ENCODE measurements at regions not wholly inside any gene's neighbourhood (a gene's known extent, or its start where the extent isn't known, plus 50 kb on each side); places are given as distances from the start of the nearest gene placed in this dataset.

- ChIA-PET POLR2A (no interaction called here), CTCF (interaction anchor here (0.9 to 2.4 kb wide), 2 partner anchors 10 to 15 kb away, joined by 3 to 11 read pairs; no protein-coding TSS in a partner anchor)
- TF ChIP-seq CTCF (IDR thresholded peaks at IDR 0.05; ENCODE audit: control extremely low read depth, extremely low read depth, low read depth, missing control alignments), result no peak
- no peak for DNase-seq (ENCODE audit: extremely low spot score)
These were observed 249.0 kb downstream of the IKZF2 start for GRCh38 chr2:212902421-212902820.

- CTCF ChIA-PET, result interaction anchor here (0.9 to 2.4 kb wide), 2 partner anchors 10 to 15 kb away, joined by 3 to 11 read pairs; no protein-coding TSS in a partner anchor
- TF ChIP-seq CTCF (IDR thresholded peaks at IDR 0.05; ENCODE audit: control extremely low read depth, extremely low read depth, low read depth, missing control alignments), result no peak
- DNase-seq (ENCODE audit: extremely low spot score), result no peak
- POLR2A ChIA-PET, result no interaction called here
These were observed 249.7 kb downstream of the IKZF2 start for GRCh38 chr2:212901604-212902275.

- TF ChIP-seq CTCF (IDR thresholded peaks at IDR 0.05; ENCODE audit: control extremely low read depth, extremely low read depth, low read depth, missing control alignments), result no peak
- CTCF ChIA-PET, result interaction anchor here (0.9 kb wide), 1 partner anchor 10 kb away, joined by 3 read pairs; no protein-coding TSS in a partner anchor
- DNase-seq (ENCODE audit: extremely low spot score), result no peak
- POLR2A ChIA-PET, result no interaction called here
These were observed 250.7 kb downstream of the IKZF2 start for GRCh38 chr2:212900715-212901114.

- no peak for TF ChIP-seq CTCF (IDR thresholded peaks at IDR 0.05; ENCODE audit: control extremely low read depth, extremely low read depth, low read depth, missing control alignments)
- ChIA-PET POLR2A (no interaction called here), CTCF (interaction anchor here (0.6 to 1.4 kb wide), 2 partner anchors 9 to 15 kb away, joined by 3 read pairs; no protein-coding TSS in a partner anchor)
- no peak for DNase-seq (ENCODE audit: extremely low spot score)
These were observed 253.4 kb downstream of the IKZF2 start for GRCh38 chr2:212898011-212898410.

DNA sequence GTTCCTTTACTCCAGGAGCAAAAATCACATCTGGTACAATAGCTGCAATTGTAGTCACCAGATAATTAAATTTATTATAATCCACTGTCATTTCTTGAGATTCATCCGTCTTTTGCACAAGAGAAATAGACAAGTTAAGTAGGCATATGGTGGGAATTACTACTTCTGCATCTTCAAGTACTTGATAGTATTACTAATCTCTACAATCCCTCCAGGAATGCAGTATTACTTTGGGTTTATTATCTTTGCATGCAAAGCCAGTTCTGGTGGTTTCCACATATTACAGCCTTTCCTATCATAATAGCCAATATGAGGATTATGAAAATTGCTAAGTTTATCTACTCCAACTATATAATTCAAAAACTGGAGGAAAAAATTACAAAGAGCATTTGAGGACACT is 254.1 kb downstream of the IKZF2 start:
- ChIA-PET POLR2A (no interaction called here), CTCF (no interaction called here)
- TF ChIP-seq CTCF (IDR thresholded peaks at IDR 0.05; ENCODE audit: control extremely low read depth, extremely low read depth, low read depth, missing control alignments), result no peak
- DNase-seq (ENCODE audit: extremely low spot score), result no peak

GRCh38 chr2:212894026-212894425 is 257.4 kb downstream of the IKZF2 start:
- CTCF ChIA-PET, result interaction anchor here (0.9 to 1.1 kb wide), 2 partner anchors 12 to 46 kb away, joined by 3 read pairs; no protein-coding TSS in a partner anchor
- no peak for DNase-seq (ENCODE audit: extremely low spot score)
- POLR2A ChIA-PET, result no interaction called here
- no peak for TF ChIP-seq CTCF (IDR thresholded peaks at IDR 0.05; ENCODE audit: control extremely low read depth, extremely low read depth, low read depth, missing control alignments)
